Liver (tissue), 3 donors: ENCODE measurements at regions not wholly inside any gene's neighbourhood (a gene's known extent, or its start where the extent isn't known, plus 50 kb on each side); places are given as distances from the start of the nearest gene placed in this dataset.

ENCODE experiments used
- HNF4A ChIP-seq, 2 donors: conservative IDR thresholded peaks; 2 replicates each; pipeline ENCODE4 v1.6.1; 2016; ENCODE audit warnings: antibody characterized with exemption in 2 of 2, mild to moderate bottlenecking in 2 of 2
- JUND ChIP-seq, 2 donors: IDR thresholded peaks; 2 replicates each; pipeline ENCODE4 v1.6.1; 2016; ENCODE audit warnings: antibody characterized with exemption in 2 of 2
- RAD21 ChIP-seq, 2 donors: IDR thresholded peaks; 2 replicates each; pipeline ENCODE4 v1.6.1; 2016; ENCODE audit warnings: antibody characterized with exemption in 2 of 2, mild to moderate bottlenecking in 2 of 2
- RXRA ChIP-seq, 2 donors: IDR thresholded peaks; 2 replicates each; pipeline ENCODE4 v1.6.1; 2017 to 2018; ENCODE audit warnings: antibody characterized with exemption in 2 of 2, mild to moderate bottlenecking in 1 of 2
- SP1 ChIP-seq: IDR thresholded peaks from 2 replicates; pipeline ENCODE4 v1.6.1; 2018; ENCODE audit warnings: antibody characterized with exemption, mild to moderate bottlenecking
- TAF1 ChIP-seq: conservative IDR thresholded peaks from 2 replicates; pipeline ENCODE4 v1.6.1; 2016; ENCODE audit warnings: antibody characterized with exemption, mild to moderate bottlenecking
- YY1 ChIP-seq: IDR thresholded peaks from 2 replicates; pipeline ENCODE4 v1.6.1; 2016; ENCODE audit warnings: antibody characterized with exemption, mild to moderate bottlenecking
- TF ChIP-seq, protein P1 (sequence below): fragments of 150-350 bp; IDR thresholded peaks from 2 replicates; pipeline ENCODE4 v1.5.1; 2017; ENCODE audit warnings: improper control_type of control experiment, low read depth, low read length; ENCODE audit not compliant: missing input control
- TF ChIP-seq, protein P2 (sequence below): IDR thresholded peaks from 2 replicates; pipeline ENCODE4 v1.6.1; 2016; ENCODE audit warnings: antibody characterized with exemption
- TF ChIP-seq, protein P3 (sequence below): IDR thresholded peaks from 2 replicates; pipeline ENCODE4 v1.6.1; 2016; ENCODE audit warnings: antibody characterized with exemption
- donor health status: healthy.
- donor health status: healthy.

DNA sequence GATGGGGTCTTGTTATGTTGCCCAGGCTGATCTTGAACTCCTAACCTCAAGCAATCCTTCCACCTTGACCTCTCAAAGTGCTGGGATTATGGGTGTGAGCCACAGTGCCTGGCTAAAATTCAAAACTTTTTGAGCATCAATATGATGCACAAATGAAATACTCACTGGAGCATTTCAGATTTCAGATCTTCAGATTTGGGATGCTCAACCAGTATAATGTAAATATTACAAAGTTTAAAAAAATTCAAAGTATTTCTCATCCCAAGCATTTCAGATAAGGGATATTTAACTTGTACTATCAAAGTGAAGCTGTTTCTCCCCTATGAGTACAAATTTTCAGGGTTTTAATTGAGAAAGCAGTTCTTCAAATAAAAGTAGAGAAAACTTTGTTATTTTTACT is 164.1 kb upstream of the CCDC68 start:
- TF ChIP-seq, protein P1, sequence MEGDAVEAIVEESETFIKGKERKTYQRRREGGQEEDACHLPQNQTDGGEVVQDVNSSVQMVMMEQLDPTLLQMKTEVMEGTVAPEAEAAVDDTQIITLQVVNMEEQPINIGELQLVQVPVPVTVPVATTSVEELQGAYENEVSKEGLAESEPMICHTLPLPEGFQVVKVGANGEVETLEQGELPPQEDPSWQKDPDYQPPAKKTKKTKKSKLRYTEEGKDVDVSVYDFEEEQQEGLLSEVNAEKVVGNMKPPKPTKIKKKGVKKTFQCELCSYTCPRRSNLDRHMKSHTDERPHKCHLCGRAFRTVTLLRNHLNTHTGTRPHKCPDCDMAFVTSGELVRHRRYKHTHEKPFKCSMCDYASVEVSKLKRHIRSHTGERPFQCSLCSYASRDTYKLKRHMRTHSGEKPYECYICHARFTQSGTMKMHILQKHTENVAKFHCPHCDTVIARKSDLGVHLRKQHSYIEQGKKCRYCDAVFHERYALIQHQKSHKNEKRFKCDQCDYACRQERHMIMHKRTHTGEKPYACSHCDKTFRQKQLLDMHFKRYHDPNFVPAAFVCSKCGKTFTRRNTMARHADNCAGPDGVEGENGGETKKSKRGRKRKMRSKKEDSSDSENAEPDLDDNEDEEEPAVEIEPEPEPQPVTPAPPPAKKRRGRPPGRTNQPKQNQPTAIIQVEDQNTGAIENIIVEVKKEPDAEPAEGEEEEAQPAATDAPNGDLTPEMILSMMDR: no peak
- TF ChIP-seq JUND (IDR thresholded peaks at IDR 0.05) (no peak), TAF1 (no peak), YY1 (no peak), SP1 (no peak), HNF4A (conservative IDR thresholded peaks at IDR 0.05) (no peak), RXRA (IDR thresholded peaks at IDR 0.05) (no peak), RAD21 (IDR thresholded peaks at IDR 0.05) (no peak)
- TF ChIP-seq, protein P2, sequence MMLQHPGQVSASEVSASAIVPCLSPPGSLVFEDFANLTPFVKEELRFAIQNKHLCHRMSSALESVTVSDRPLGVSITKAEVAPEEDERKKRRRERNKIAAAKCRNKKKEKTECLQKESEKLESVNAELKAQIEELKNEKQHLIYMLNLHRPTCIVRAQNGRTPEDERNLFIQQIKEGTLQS: no peak
- TF ChIP-seq, protein P3, sequence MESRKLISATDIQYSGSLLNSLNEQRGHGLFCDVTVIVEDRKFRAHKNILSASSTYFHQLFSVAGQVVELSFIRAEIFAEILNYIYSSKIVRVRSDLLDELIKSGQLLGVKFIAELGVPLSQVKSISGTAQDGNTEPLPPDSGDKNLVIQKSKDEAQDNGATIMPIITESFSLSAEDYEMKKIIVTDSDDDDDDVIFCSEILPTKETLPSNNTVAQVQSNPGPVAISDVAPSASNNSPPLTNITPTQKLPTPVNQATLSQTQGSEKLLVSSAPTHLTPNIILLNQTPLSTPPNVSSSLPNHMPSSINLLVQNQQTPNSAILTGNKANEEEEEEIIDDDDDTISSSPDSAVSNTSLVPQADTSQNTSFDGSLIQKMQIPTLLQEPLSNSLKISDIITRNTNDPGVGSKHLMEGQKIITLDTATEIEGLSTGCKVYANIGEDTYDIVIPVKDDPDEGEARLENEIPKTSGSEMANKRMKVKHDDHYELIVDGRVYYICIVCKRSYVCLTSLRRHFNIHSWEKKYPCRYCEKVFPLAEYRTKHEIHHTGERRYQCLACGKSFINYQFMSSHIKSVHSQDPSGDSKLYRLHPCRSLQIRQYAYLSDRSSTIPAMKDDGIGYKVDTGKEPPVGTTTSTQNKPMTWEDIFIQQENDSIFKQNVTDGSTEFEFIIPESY: no peak
